Panc1 (cell line): ENCODE measurements at regions not wholly inside any gene's neighbourhood (a gene's known extent, or its start where the extent isn't known, plus 50 kb on each side); places are given as distances from the start of the nearest gene placed in this dataset.

ENCODE experiments used
- ATAC-seq: fragments of 200-7000 bp; cut with Tn5 transposase; 2 replicates; pipeline ENCODE4 v1.9.1; 2020; ENCODE audit warnings: mild to moderate bottlenecking, moderate library complexity
- BruUV-seq: library from RNA; stranded (reverse); fragments of 400-500 nt; replicated peaks from 2 replicates; lab custom pipeline; 2021; lab: Mats Ljungman, UMichigan
- CTCF ChIA-PET: fragments of 300-600 bp; sonication (Branson Sonifier 250); formaldehyde crosslinking; loops from one replicate; lab custom pipeline; 2022; ENCODE audit warnings: antibody characterized with exemption; lab: Charles Lee
- POLR2A ChIA-PET: fragments of 300-600 bp; sonication (Branson Sonifier 250); formaldehyde crosslinking; loops from one replicate; lab custom pipeline; 2022; ENCODE audit warnings: antibody characterized with exemption; lab: Charles Lee
- DNase-seq: peaks from one replicate; pipeline ENCODE4 v3.0.0-alpha.2; 2010; ENCODE audit warnings: low read depth, low spot score
- H3K27ac ChIP-seq: 2 replicates; pipeline ENCODE4 v1.5.1; 2011; ENCODE audit warnings: mild to moderate bottlenecking, low read length, inconsistent platforms
- H3K27me3 ChIP-seq: fragments of 200-500 bp; sonication (Bioruptor generic); 2 replicates; pipeline ENCODE4 v1.6.0; 2014; ENCODE audit warnings: low read length, inconsistent platforms; ENCODE audit not compliant: control insufficient read depth, insufficient read depth
- H3K36me3 ChIP-seq: fragments of 200-500 bp; sonication (Bioruptor generic); 2 replicates; pipeline ENCODE4 v1.5.1; 2014; ENCODE audit warnings: inconsistent platforms, mild to moderate bottlenecking, low read length, moderate library complexity; ENCODE audit not compliant: control insufficient read depth, insufficient read depth
- H3K4me1 ChIP-seq: 2 replicates; pipeline ENCODE4 v1.5.1; 2011; ENCODE audit warnings: inconsistent platforms, mild to moderate bottlenecking, low read length, moderate library complexity; ENCODE audit not compliant: control insufficient read depth, insufficient read depth
- H3K4me3 ChIP-seq, 2 experiments: 2 replicates each; pipeline ENCODE4 v1.5.1; 2011 to 2012; ENCODE audit warnings: low read depth in 2 of 2, low read length in 2 of 2, mild to moderate bottlenecking in 2 of 2, inconsistent platforms in 1 of 2, moderate library complexity in 1 of 2
- H3K9me3 ChIP-seq: fragments of 200-500 bp; sonication (Bioruptor generic); 2 replicates; pipeline ENCODE4 v1.5.1; 2014; ENCODE audit warnings: low read depth, mild to moderate bottlenecking, inconsistent platforms, low read length, moderate library complexity; ENCODE audit not compliant: control insufficient read depth, insufficient read depth
- POLR2AphosphoS5 ChIP-seq: IDR thresholded peaks from 2 replicates; pipeline ENCODE4 v1.6.1; 2012; ENCODE audit warnings: mild to moderate bottlenecking, low read depth, low read length, moderate library complexity
- SIN3A ChIP-seq: IDR thresholded peaks from 2 replicates; pipeline ENCODE4 v1.6.1; 2012; ENCODE audit warnings: low read depth, mild to moderate bottlenecking, low read length, moderate library complexity, borderline replicate concordance; ENCODE audit not compliant: insufficient read depth
- TCF7L2 ChIP-seq: IDR thresholded peaks from 2 replicates; pipeline ENCODE4 v1.6.1; 2011; ENCODE audit warnings: mild to moderate bottlenecking, low read depth, low read length, inconsistent platforms
- in situ Hi-C: cut with HindIII; loops from 2 replicates; pipeline ENCODE4 v1.10.0; 2016; ENCODE audit warnings: low sequenced_read_pairs, low pct_unique_long_range_greater_than_20kb
- intact Hi-C: fragments of 100-400 bp; cut with micrococcal nuclease; formaldehyde crosslinking; loops from one replicate; pipeline ENCODE4 v1.10.0; 2022; ENCODE audit not compliant: unreplicated experiment
- TF ChIP-seq, protein P1 (sequence below), 2 experiments: IDR thresholded peaks; 2 replicates each; pipeline ENCODE4 v1.6.1; 2011 to 2012; ENCODE audit warnings: low read depth in 2 of 2, control low read depth in 1 of 2, low read length in 1 of 2, mild to moderate bottlenecking in 1 of 2, moderate library complexity in 1 of 2; ENCODE audit not compliant: insufficient read depth in 1 of 2
- TF ChIP-seq, protein P2 (sequence below): fragments of 450-650 bp; IDR thresholded peaks from 2 replicates; pipeline ENCODE4 v1.5.1; 2017; ENCODE audit warnings: mild to moderate bottlenecking

- peak overlapping the region; percentile 37; the same call in 1 of the 2 replicates for H3K27ac ChIP-seq
- BruUV-seq, result no TSS peak
- POLR2A ChIA-PET, result no interaction called here
- peak; percentile 74 for DNase-seq
- peaks cover 7% of the 10 kb centered on the region for H3K27me3 ChIP-seq
- peak; percentile 98 for ATAC-seq
- TF ChIP-seq, protein P1, sequence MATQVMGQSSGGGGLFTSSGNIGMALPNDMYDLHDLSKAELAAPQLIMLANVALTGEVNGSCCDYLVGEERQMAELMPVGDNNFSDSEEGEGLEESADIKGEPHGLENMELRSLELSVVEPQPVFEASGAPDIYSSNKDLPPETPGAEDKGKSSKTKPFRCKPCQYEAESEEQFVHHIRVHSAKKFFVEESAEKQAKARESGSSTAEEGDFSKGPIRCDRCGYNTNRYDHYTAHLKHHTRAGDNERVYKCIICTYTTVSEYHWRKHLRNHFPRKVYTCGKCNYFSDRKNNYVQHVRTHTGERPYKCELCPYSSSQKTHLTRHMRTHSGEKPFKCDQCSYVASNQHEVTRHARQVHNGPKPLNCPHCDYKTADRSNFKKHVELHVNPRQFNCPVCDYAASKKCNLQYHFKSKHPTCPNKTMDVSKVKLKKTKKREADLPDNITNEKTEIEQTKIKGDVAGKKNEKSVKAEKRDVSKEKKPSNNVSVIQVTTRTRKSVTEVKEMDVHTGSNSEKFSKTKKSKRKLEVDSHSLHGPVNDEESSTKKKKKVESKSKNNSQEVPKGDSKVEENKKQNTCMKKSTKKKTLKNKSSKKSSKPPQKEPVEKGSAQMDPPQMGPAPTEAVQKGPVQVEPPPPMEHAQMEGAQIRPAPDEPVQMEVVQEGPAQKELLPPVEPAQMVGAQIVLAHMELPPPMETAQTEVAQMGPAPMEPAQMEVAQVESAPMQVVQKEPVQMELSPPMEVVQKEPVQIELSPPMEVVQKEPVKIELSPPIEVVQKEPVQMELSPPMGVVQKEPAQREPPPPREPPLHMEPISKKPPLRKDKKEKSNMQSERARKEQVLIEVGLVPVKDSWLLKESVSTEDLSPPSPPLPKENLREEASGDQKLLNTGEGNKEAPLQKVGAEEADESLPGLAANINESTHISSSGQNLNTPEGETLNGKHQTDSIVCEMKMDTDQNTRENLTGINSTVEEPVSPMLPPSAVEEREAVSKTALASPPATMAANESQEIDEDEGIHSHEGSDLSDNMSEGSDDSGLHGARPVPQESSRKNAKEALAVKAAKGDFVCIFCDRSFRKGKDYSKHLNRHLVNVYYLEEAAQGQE (IDR thresholded peaks at IDR 0.05; ENCODE audit: insufficient read depth in 1 of 2, low read depth in 2 of 2, low read length in 1 of 2), result no peak
- TF ChIP-seq POLR2AphosphoS5, result no peak
- TF ChIP-seq, protein P2, sequence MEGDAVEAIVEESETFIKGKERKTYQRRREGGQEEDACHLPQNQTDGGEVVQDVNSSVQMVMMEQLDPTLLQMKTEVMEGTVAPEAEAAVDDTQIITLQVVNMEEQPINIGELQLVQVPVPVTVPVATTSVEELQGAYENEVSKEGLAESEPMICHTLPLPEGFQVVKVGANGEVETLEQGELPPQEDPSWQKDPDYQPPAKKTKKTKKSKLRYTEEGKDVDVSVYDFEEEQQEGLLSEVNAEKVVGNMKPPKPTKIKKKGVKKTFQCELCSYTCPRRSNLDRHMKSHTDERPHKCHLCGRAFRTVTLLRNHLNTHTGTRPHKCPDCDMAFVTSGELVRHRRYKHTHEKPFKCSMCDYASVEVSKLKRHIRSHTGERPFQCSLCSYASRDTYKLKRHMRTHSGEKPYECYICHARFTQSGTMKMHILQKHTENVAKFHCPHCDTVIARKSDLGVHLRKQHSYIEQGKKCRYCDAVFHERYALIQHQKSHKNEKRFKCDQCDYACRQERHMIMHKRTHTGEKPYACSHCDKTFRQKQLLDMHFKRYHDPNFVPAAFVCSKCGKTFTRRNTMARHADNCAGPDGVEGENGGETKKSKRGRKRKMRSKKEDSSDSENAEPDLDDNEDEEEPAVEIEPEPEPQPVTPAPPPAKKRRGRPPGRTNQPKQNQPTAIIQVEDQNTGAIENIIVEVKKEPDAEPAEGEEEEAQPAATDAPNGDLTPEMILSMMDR, result peak; percentile 99
- no peaks in the 10 kb centered on the region for H3K9me3 ChIP-seq
- peak overlapping the region; percentile 44 to 56 for H3K4me3 ChIP-seq
- CTCF ChIA-PET, result interaction anchor here (0.5 to 3.2 kb wide), 28 partner anchors 10 to 311 kb away, joined by 3 to 61 read pairs (median 4); no protein-coding TSS in a partner anchor
- H3K4me1 ChIP-seq, result 0 out of 2 replicates have a peak, but pooled peaks cover 3% of the 10 kb centered on the region
- intact Hi-C loops, result loop anchor here (1.0 to 10.0 kb wide), 2 partner anchors 241 to 258 kb away; no protein-coding TSS in a partner anchor
- in situ Hi-C loops, result no loop called here
- H3K36me3 ChIP-seq, result no peaks in the 10 kb centered on the region
Observed at GRCh38 chr1:204806943-204807687, 63.5 kb upstream of the NFASC start.

- H3K9me3 ChIP-seq, result no peaks in the 10 kb centered on the region
- DNase-seq, result no peak
- POLR2A ChIA-PET, result no interaction called here
- 0 out of 2 replicates have a peak, but pooled peaks cover 3% of the 10 kb centered on the region for H3K4me1 ChIP-seq
- H3K27ac ChIP-seq, result no peak overlapping the region
- in situ Hi-C loops, result no loop called here
- ATAC-seq, result no peak
- TF ChIP-seq, protein P2, result no peak
- TF ChIP-seq POLR2AphosphoS5 (no peak), SIN3A (no peak), TCF7L2 (no peak)
- TF ChIP-seq, protein P1 (IDR thresholded peaks at IDR 0.05; ENCODE audit: insufficient read depth in 1 of 2, low read depth in 2 of 2, low read length in 1 of 2), result no peak
- H3K36me3 ChIP-seq, result no peaks in the 10 kb centered on the region
- no TSS peak for BruUV-seq
- H3K27me3 ChIP-seq, result peaks cover 6% of the 10 kb centered on the region
- CTCF ChIA-PET, result no interaction called here
- intact Hi-C loops, result loop anchor here (10.0 kb wide), 1 partner anchor 255 kb away; no protein-coding TSS in a partner anchor
- no peak overlapping the region for H3K4me3 ChIP-seq
Observed at GRCh38 chr1:204809488-204809887, 61.2 kb upstream of the NFASC start.
